H1 (cell line): ENCODE measurements at regions not wholly inside any gene's neighbourhood (a gene's known extent, or its start where the extent isn't known, plus 50 kb on each side); places are given as distances from the start of the nearest gene placed in this dataset.

ENCODE experiments used
- GTF2F1 ChIP-seq: IDR thresholded peaks from 2 replicates; pipeline ENCODE4 v1.6.1; 2012; ENCODE audit warnings: low read depth, low read length, improper control_type of control experiment, borderline replicate concordance
- HDAC2 ChIP-seq, 2 experiments: fragments of 300-600 bp in 1 of 2; sonication (generic) in 1 of 2; IDR thresholded peaks; 2 replicates each; pipeline ENCODE4 v1.6.1; 2011 to 2012; ENCODE audit warnings: low read depth in 2 of 2, low read length in 2 of 2, mild to moderate bottlenecking in 2 of 2, moderate library complexity in 2 of 2, borderline replicate concordance in 1 of 2, inconsistent platforms in 1 of 2
- POLR2A ChIP-seq, 2 experiments: IDR thresholded peaks; 1 replicate in 1 of 2; 2 replicates in 1 of 2; pipeline ENCODE4 v1.6.1; 2011; ENCODE audit warnings: low read depth in 2 of 2, low read length in 2 of 2, mild to moderate bottlenecking in 2 of 2; ENCODE audit errors: control extremely low read depth in 1 of 2
- TAF7 ChIP-seq: optimal IDR thresholded peaks from 2 replicates; pipeline ENCODE3; 2011; ENCODE audit warnings: low read depth, mild to moderate bottlenecking, inconsistent platforms, low read length, moderate library complexity, borderline replicate concordance
- TF ChIP-seq, protein P1 (sequence below): fragments of 300-600 bp; sonication (generic); IDR thresholded peaks from 2 replicates; pipeline ENCODE4 v1.7.1; 2012; ENCODE audit warnings: low read length, moderate library complexity, mild to moderate bottlenecking, inconsistent platforms; ENCODE audit not compliant: insufficient replicate concordance

DNA sequence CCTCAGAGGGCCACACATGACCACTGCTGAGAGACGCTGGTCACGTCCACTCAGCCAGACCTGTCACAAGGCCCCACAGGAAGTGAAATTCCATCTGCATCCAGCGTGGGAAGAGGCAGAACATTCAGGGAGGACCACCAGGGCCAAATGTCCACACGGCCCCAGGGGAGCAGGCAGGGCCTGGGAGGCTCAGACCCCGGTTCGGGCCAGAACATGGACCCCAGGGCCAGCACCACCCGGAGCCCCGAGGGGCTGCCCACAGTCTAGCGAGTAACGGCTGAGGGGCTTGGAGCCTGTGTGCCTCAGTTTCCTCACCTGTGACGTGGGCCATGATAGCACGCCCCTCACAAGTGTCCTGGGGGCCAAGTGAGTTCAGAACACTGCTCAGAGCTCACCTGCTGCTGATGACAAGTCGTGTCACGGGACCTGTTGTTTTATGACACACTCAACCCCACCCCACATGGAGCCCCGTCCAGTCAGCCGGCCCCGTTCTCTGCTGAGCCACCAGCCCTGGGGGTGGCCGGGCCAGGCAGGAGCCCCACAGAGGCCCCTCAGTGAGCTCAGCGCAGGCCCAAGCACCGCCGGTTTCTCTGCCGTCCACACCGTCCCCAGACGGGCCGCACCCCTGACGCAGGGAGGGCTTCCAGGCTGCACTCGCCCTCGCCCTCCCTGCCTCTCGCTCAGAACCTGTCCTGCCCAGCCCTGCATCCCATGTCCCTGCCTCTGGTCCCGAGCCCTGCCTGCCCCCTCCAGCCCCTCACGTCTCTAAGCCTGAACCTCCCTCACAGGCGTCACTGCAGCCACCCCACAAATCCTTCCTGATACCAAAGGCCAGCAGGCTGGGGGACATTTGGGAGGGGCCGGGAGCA lies 79.5 kb upstream of the GALNT9 start (continued):
- TF ChIP-seq, protein P1, sequence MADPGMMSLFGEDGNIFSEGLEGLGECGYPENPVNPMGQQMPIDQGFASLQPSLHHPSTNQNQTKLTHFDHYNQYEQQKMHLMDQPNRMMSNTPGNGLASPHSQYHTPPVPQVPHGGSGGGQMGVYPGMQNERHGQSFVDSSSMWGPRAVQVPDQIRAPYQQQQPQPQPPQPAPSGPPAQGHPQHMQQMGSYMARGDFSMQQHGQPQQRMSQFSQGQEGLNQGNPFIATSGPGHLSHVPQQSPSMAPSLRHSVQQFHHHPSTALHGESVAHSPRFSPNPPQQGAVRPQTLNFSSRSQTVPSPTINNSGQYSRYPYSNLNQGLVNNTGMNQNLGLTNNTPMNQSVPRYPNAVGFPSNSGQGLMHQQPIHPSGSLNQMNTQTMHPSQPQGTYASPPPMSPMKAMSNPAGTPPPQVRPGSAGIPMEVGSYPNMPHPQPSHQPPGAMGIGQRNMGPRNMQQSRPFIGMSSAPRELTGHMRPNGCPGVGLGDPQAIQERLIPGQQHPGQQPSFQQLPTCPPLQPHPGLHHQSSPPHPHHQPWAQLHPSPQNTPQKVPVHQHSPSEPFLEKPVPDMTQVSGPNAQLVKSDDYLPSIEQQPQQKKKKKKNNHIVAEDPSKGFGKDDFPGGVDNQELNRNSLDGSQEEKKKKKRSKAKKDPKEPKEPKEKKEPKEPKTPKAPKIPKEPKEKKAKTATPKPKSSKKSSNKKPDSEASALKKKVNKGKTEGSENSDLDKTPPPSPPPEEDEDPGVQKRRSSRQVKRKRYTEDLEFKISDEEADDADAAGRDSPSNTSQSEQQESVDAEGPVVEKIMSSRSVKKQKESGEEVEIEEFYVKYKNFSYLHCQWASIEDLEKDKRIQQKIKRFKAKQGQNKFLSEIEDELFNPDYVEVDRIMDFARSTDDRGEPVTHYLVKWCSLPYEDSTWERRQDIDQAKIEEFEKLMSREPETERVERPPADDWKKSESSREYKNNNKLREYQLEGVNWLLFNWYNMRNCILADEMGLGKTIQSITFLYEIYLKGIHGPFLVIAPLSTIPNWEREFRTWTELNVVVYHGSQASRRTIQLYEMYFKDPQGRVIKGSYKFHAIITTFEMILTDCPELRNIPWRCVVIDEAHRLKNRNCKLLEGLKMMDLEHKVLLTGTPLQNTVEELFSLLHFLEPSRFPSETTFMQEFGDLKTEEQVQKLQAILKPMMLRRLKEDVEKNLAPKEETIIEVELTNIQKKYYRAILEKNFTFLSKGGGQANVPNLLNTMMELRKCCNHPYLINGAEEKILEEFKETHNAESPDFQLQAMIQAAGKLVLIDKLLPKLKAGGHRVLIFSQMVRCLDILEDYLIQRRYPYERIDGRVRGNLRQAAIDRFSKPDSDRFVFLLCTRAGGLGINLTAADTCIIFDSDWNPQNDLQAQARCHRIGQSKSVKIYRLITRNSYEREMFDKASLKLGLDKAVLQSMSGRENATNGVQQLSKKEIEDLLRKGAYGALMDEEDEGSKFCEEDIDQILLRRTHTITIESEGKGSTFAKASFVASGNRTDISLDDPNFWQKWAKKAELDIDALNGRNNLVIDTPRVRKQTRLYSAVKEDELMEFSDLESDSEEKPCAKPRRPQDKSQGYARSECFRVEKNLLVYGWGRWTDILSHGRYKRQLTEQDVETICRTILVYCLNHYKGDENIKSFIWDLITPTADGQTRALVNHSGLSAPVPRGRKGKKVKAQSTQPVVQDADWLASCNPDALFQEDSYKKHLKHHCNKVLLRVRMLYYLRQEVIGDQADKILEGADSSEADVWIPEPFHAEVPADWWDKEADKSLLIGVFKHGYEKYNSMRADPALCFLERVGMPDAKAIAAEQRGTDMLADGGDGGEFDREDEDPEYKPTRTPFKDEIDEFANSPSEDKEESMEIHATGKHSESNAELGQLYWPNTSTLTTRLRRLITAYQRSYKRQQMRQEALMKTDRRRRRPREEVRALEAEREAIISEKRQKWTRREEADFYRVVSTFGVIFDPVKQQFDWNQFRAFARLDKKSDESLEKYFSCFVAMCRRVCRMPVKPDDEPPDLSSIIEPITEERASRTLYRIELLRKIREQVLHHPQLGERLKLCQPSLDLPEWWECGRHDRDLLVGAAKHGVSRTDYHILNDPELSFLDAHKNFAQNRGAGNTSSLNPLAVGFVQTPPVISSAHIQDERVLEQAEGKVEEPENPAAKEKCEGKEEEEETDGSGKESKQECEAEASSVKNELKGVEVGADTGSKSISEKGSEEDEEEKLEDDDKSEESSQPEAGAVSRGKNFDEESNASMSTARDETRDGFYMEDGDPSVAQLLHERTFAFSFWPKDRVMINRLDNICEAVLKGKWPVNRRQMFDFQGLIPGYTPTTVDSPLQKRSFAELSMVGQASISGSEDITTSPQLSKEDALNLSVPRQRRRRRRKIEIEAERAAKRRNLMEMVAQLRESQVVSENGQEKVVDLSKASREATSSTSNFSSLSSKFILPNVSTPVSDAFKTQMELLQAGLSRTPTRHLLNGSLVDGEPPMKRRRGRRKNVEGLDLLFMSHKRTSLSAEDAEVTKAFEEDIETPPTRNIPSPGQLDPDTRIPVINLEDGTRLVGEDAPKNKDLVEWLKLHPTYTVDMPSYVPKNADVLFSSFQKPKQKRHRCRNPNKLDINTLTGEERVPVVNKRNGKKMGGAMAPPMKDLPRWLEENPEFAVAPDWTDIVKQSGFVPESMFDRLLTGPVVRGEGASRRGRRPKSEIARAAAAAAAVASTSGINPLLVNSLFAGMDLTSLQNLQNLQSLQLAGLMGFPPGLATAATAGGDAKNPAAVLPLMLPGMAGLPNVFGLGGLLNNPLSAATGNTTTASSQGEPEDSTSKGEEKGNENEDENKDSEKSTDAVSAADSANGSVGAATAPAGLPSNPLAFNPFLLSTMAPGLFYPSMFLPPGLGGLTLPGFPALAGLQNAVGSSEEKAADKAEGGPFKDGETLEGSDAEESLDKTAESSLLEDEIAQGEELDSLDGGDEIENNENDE, result no peak
- TF ChIP-seq POLR2A (IDR thresholded peaks at IDR 0.05; ENCODE audit: control extremely low read depth in 1 of 2, low read depth in 2 of 2, low read length in 2 of 2) (no peak), GTF2F1 (no peak), TAF7 (no peak), HDAC2 (IDR thresholded peaks at IDR 0.05; ENCODE audit: borderline replicate concordance in 1 of 2, low read depth in 2 of 2, low read length in 2 of 2) (no peak)
- TF ChIP-seq, all 59 proteins: peak for 0
